Nephron (organoid): ENCODE measurements at regions not wholly inside any gene's neighbourhood (a gene's known extent, or its start where the extent isn't known, plus 50 kb on each side); places are given as distances from the start of the nearest gene placed in this dataset.

Experiments used
- H3K27ac Mint-ChIP-seq, 3 experiments: 2 replicates each; pipeline ENCODE4 v1.8.0; 2020; ENCODE audit warnings: mixed read lengths in 3 of 3, mild to moderate bottlenecking in 2 of 3, moderate library complexity in 1 of 3
- H3K27me3 Mint-ChIP-seq: 2 replicates; pipeline ENCODE4 v1.8.0; 2021; ENCODE audit warnings: low read depth, mild to moderate bottlenecking, moderate library complexity, mixed read lengths
- H3K36me3 Mint-ChIP-seq: 2 replicates; pipeline ENCODE4 v1.8.0; 2020; ENCODE audit warnings: low read depth, mixed read lengths
- H3K4me1 Mint-ChIP-seq: 2 replicates; pipeline ENCODE4 v1.8.0; 2020; ENCODE audit warnings: mixed read lengths
- H3K4me3 Mint-ChIP-seq, 3 experiments: 2 replicates each; pipeline ENCODE4 v1.8.0; 2020; ENCODE audit warnings: mild to moderate bottlenecking in 3 of 3, mixed read lengths in 3 of 3, moderate library complexity in 2 of 3
- H3K9me3 Mint-ChIP-seq: 2 replicates; pipeline ENCODE4 v1.8.0; 2020; ENCODE audit warnings: mixed read lengths
- TF ChIP-seq, protein P1 (sequence below), 3 experiments: fragments of 200-600 bp; sonication (generic); IDR thresholded peaks; one replicate each; pipeline ENCODE4 v1.5.0; 2021; ENCODE audit warnings: antibody characterized with exemption in 3 of 3; ENCODE audit not compliant: unreplicated experiment in 3 of 3

GRCh38 chr18:78733762-78734613 lies 245.6 kb upstream of the SALL3 start:
- Mint-ChIP-seq H3K27ac (no peak overlapping the region), H3K4me1 (peaks cover 6% of the 10 kb centered on the region), H3K27me3 (peaks cover 23% of the 10 kb centered on the region), H3K36me3 (no peaks in the 10 kb centered on the region), H3K4me3 (no peak overlapping the region), H3K9me3 (no peaks in the 10 kb centered on the region)
- TF ChIP-seq, protein P1, sequence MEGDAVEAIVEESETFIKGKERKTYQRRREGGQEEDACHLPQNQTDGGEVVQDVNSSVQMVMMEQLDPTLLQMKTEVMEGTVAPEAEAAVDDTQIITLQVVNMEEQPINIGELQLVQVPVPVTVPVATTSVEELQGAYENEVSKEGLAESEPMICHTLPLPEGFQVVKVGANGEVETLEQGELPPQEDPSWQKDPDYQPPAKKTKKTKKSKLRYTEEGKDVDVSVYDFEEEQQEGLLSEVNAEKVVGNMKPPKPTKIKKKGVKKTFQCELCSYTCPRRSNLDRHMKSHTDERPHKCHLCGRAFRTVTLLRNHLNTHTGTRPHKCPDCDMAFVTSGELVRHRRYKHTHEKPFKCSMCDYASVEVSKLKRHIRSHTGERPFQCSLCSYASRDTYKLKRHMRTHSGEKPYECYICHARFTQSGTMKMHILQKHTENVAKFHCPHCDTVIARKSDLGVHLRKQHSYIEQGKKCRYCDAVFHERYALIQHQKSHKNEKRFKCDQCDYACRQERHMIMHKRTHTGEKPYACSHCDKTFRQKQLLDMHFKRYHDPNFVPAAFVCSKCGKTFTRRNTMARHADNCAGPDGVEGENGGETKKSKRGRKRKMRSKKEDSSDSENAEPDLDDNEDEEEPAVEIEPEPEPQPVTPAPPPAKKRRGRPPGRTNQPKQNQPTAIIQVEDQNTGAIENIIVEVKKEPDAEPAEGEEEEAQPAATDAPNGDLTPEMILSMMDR (IDR thresholded peaks at IDR 0.05; ENCODE audit: unreplicated experiment in 3 of 3), result no peak

GRCh38 chr18:78734614-78734945 lies 245.0 kb upstream of the SALL3 start:
- Mint-ChIP-seq H3K4me3 (no peak overlapping the region), H3K27me3 (peaks cover 25% of the 10 kb centered on the region), H3K4me1 (peaks cover 6% of the 10 kb centered on the region), H3K27ac (no peak overlapping the region), H3K36me3 (no peaks in the 10 kb centered on the region), H3K9me3 (no peaks in the 10 kb centered on the region)
- TF ChIP-seq, protein P1 (IDR thresholded peaks at IDR 0.05; ENCODE audit: unreplicated experiment in 3 of 3), result no peak

DNA sequence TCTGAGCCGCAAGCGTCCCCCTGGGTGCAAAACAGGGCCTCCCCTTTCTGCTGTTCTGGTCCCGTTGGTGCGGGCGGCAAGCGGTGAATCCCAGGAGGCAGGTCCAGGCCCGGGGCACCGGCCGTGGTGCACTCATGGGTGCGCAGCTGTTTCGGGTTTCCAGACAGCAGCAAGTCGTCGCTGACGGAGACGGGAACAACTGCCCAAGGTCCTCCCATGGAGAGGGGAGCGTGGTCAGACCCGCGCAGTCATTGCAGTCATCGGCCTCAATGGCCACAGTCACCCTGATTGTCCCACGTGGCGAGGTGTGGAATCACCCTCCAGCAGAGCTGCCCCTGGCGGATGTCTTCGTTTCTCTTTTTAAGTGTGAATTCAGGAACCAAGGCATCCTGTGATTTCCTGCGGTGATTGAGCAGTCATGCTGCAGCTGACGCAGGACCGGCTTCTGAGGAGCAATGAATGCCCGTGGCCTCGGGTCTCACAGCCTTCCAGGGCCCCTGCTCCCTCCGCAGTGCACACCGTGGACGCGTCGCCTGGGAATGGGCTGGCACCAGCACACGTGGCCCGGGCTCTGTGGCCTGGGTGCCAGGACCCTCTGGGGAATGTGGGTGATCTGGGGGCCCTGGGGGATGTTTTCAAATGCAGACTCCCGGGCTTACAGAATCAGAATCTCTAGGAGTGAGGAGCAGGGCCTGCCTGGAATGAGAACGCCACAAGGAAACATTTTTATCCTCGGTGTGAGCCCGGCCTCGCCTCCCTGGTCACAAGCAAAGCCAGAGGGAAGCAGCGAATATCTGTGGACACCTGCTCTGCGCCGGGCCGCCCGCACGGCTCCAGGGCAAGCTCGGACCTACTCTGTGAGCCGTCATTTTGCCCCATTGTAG lies 244.2 kb upstream of the SALL3 start:
- peaks cover 5% of the 10 kb centered on the region for H3K4me1 Mint-ChIP-seq
- no peaks in the 10 kb centered on the region for H3K9me3 Mint-ChIP-seq
- TF ChIP-seq, protein P1 (IDR thresholded peaks at IDR 0.05; ENCODE audit: unreplicated experiment in 3 of 3), result no peak
- H3K27me3 Mint-ChIP-seq, result peaks cover 25% of the 10 kb centered on the region
- H3K36me3 Mint-ChIP-seq, result no peaks in the 10 kb centered on the region
- no peak overlapping the region for H3K4me3 Mint-ChIP-seq
- H3K27ac Mint-ChIP-seq, result no peak overlapping the region

DNA sequence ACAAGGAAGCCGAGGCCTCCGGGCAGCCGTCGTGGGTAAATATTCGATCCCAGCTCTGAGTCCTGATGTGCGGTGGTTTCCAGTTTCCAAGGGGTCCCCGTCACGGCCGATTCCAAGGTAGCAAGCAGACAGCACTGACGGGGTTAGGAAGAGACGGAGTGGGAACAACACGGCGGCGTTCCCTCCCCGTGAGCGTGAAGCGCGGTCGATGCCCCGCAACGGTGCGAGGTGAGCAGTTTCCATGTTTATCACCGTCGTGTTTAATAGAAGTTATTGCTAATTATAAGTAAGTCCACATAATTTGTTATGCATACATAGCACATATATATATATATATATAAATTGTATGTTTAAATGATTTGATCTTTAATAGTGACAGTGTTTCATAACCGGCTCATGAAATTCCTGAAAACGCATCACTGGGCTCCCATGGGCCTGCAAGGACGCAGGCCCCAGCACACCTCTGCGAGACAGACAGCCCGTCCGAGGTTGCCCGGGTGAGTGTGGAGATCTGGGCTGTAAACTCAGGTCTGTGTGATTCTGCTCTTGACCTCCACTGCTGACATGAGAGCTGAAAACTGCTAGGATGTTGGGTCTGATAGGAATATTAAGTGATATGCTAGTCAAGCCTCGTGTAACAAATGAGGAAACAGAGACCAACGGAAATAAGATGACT lies 243.5 kb upstream of the SALL3 start:
- Mint-ChIP-seq H3K36me3 (no peaks in the 10 kb centered on the region), H3K4me3 (no peak overlapping the region), H3K9me3 (no peaks in the 10 kb centered on the region), H3K27ac (no peak overlapping the region), H3K27me3 (peaks cover 21% of the 10 kb centered on the region), H3K4me1 (no peaks in the 10 kb centered on the region)
- TF ChIP-seq, protein P1 (IDR thresholded peaks at IDR 0.05; ENCODE audit: unreplicated experiment in 3 of 3), result no peak

DNA sequence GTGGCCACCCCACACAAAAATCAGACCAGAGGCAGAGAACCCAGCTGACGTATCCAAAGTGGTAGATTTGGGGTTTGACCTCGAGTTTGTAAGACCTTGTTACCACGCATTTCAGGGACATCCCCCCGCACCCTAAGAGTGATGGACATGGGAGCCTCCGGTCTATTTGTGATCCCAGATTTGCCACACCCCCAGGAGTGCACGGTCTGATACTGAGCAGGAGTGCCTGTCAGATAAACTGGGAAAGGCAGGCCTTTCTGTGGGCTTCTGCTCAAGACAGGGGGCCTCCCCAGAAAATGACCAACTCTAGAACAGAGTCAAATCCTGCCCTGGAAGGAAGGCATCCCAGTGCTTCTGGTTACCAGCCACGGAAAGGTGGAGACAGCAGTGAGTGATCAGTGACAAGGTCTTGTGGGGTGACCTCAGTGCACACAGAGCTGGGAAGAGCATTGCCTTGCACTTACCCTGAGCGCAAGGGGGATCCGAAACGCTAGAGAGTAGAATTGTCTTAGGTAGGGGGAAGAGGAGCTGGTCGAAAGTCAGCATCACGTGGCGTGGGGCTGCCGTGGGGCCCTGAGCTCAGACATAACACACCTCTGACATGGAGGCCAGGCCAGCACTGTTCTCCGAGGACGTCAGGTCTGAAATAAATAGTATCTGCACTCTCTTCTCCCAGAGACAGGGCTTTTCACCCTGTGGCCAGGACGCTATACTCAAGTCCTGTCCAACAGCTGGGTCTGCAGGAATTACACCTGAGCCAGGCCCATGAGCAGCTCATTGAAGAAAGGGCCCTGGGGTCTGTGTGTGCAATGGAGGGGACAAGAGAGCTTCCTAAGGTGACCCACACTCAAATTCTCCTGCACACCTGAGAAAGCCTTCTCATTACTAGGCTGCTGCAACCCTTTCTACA lies 242.4 kb upstream of the SALL3 start:
- TF ChIP-seq, protein P1 (IDR thresholded peaks at IDR 0.05; ENCODE audit: unreplicated experiment in 3 of 3), result no peak
- no peaks in the 10 kb centered on the region for H3K4me1 Mint-ChIP-seq

More for the DNA sequence above, 242.4 kb upstream of the SALL3 start:
- Mint-ChIP-seq H3K36me3 (no peaks in the 10 kb centered on the region), H3K9me3 (no peaks in the 10 kb centered on the region), H3K27me3 (peaks cover 26% of the 10 kb centered on the region), H3K4me3 (no peak overlapping the region), H3K27ac (no peak overlapping the region)
